ENCODE measurements at regions not wholly inside any gene's neighbourhood (a gene's known extent, or its start where the extent isn't known, plus 50 kb on each side); places are given as distances from the start of the nearest gene placed in this dataset.

GRCh38 chr9:105146677-105147076 is 97.8 kb upstream of the SLC44A1 start:
- DNase-seq (ENCODE audit: low read depth) = no peak

DNA sequence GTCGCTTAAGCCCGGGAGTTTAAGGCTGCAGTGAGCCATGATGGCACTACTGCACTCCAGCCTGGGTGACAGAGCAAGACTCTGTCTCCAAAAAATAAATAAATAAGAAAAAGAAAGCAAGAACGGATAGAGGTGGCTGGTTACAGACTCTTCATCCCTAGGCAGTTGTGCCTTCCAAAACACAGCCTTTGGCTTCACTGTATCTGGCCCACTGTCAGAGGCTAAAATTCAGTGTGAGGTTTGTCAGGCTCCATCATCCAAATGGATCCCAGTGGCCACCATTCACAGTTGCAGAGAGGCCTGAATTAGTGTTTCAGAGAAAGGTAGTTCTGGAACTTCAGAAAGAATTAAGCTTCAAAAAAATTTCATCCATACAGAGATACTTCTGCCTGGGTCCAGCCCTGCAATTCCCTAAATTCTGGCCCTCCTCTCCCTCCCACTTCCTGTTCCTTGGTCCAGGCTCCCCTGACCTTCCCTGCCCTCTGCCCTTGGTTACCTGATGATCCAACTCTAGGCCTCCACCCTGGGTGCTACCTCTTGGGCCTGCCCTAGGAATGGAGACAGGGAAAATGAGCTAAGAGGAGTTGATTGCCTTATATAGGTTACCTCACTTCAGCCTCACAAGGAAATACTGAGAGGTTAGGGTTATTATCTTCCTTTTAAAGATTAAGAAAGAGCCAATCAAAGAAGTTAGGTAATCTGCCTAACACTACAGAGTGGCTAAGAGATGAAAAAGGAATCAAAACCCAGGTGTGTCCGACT is 97.2 kb upstream of the SLC44A1 start:
- no peak for DNase-seq (ENCODE audit: low read depth)

- DNase-seq (ENCODE audit: low read depth) = no peak
These were observed 96.0 kb upstream of the SLC44A1 start for GRCh38 chr9:105148328-105149006.

GRCh38 chr9:105150991-105151685 is 93.3 kb upstream of the SLC44A1 start:
- DNase-seq (ENCODE audit: low read depth) = no peak

GRCh38 chr9:105151686-105151995 is 92.8 kb upstream of the SLC44A1 start:
- DNase-seq (ENCODE audit: low read depth) = no peak

DNA sequence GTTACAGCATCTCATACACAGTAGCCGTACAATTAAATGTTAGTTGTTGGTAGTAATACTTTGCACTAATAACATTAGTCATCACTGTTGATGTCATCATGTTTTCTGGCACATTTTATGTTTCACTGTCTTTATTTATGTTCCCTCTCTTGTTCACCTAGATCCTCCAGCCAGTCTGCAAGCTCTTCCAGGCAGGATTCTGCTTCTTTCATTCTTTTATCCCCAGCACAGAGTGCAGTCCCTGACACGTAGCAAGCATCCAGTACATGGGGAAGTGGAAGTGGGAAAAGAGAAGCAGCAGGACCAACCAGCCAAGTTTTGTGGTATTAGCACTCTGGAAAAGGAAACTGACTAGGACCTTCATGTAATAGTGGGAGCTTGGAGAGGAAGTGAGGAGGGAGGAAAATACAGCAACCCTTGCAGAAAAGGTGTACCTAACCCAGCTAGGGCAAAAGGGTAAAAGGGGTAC is 89.7 kb upstream of the SLC44A1 start:
- DNase-seq (ENCODE audit: low read depth) = no peak

- DNase-seq (ENCODE audit: low read depth) = peak; percentile 0
These were observed 87.3 kb upstream of the SLC44A1 start for GRCh38 chr9:105157171-105157583.

- DNase-seq (ENCODE audit: low read depth) = no peak
These were observed 86.4 kb upstream of the SLC44A1 start for GRCh38 chr9:105158020-105158419.

DNA sequence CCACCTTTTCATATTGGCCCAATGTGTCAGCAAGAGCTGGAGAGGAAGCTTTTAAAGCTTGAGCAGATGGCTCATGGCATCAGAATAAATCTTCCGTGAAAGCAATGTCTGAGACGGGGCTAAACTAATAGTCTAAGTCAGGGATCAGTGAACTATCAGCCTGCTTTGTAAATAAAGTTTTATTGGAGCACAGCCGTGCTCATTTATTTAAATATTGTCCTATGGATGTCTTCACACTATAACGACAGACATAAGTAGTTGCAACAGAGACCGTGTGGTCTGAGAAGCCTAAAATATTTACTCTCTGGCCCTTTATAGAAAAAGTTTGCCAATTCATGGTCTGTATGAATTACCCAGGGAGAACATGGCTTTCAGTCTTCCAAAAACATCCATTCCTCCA is 85.6 kb upstream of the SLC44A1 start:
- no peak for DNase-seq (ENCODE audit: low read depth)

DNA sequence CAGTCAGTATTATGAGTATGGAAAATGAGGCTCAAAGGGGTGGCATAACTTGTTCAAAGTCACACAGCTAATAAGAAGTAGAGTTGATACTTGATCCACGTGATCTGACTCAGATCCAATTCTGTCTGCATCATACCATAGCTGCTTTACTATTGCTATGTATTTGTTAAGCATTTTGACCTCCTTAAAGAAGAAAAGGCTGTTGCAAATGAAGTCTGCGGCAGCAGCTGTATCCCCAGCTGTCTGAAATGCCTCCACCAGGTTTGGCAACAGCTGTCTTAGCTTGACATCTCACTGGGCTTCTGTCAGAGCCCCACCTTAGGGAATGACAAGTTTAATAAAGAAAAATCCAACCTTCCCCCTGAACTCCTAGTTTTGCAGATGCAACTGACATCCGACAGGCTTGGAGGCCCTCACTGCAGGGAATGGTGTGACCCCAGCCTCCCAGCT is 75.6 kb upstream of the SLC44A1 start:
- no peak for DNase-seq (ENCODE audit: low read depth)

- DNase-seq (ENCODE audit: low read depth) = no peak
These were observed 73.4 kb upstream of the SLC44A1 start for GRCh38 chr9:105171076-105171475.

DNA sequence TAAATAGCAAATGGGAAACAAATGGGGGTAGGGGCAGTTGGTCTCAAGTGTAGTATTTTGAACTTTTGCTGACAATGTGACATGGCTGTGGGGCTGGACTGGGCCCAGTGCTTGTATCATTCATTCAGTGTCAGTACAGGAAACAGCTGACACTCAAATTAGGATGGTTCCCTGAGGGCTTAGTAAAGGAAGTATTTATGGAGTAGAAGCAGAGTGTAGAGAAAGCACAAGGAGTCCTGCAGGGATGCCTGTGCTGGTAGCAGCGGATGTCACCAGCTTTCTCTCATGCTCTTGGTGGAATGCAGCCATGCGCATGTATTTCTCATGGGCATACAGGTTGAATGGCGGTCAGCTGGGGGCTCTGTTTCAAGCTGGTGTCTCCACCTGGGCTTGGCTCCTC is 72.9 kb upstream of the SLC44A1 start:
- no peak for DNase-seq (ENCODE audit: low read depth)

GRCh38 chr9:105172436-105172835 is 72.0 kb upstream of the SLC44A1 start:
- no peak for DNase-seq (ENCODE audit: low read depth)

- DNase-seq (ENCODE audit: low read depth) = no peak
These were observed 71.1 kb upstream of the SLC44A1 start for GRCh38 chr9:105173306-105173705.

GRCh38 chr9:105173826-105174225 is 70.6 kb upstream of the SLC44A1 start:
- DNase-seq (ENCODE audit: low read depth) = no peak

DNA sequence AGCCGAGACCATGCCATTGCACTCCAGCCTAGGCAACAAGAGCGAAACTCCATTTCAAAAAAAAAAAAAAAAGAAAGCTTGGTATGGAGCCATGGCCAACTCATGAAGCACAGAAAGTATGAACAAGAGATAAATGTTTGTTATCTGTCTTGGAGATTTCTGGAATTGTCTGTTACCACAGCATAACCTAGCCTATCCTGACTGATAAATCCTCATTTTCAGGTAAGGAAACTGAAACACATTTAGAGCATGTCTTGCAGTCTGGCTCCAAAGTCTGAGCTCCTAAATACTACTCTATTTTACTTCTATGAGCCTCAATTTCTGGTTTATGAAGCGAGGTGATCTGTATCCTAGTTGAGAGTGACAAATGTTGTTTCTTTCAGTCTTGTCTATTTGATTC is 68.3 kb upstream of the SLC44A1 start:
- DNase-seq (ENCODE audit: low read depth) = no peak

- no peak for DNase-seq (ENCODE audit: low read depth)
These were observed 66.4 kb upstream of the SLC44A1 start for GRCh38 chr9:105178076-105178475.

GRCh38 chr9:105187781-105188180 is 56.7 kb upstream of the SLC44A1 start:
- DNase-seq (ENCODE audit: low read depth) = no peak

DNA sequence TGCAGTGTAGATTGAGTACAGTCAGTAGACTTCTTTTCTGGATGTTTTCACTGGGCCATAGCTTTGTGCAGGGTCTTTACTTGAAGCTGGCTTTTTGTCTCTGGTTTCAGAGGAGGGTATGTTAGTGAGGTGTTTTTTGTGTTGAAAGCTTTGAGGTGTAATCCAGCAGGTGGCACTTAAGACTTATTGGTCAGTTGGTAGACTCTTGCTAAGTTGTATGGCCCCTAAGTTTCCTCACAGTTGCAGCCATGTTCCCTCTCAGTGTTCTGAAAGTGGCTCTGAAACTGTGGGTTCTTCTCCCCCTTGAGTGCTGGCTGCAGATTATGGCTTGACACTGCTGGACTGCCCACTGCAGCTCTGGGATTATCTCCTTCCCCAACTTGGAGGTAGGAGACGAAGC is 55.7 kb upstream of the SLC44A1 start:
- DNase-seq (ENCODE audit: low read depth) = no peak

DNA sequence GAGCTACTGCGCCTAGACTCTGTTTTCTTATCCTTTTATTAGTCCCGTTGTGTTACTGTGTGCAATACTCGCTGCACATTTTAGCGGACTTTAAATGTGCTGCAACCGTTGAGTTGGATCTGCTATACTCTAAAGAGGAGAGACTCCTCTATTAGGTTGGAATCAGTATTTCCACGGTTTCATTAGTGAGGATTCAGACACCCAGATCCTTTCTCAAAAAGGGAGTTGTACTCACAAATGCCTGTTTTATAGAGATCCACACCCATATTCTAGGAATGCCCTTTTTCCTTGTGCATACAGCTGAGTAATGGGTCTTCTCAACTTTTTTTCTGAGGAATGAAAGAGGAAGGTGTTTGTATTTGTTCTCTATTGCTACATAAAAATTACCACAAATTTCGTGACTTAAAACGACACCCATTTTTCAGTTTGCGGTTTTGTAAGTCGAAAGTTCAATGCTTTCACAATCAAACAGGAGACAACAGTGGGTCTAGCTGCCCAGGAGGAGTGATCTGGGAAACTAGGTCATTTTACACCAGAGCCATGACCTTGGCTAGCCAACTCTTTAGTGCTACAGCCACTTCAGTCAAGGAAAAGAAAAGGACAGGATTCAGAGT is 52.8 kb upstream of the SLC44A1 start:
- no peak for DNase-seq (ENCODE audit: low read depth)

- DNase-seq (ENCODE audit: low read depth) = no peak
These were observed 50.9 kb upstream of the SLC44A1 start for GRCh38 chr9:105193560-105193959.

- no peak for DNase-seq (ENCODE audit: low read depth)
These were observed 50.2 kb upstream of the SLC44A1 start for GRCh38 chr9:105194234-105194633.
